ENCODE measurements at regions not wholly inside any gene's neighbourhood (a gene's known extent, or its start where the extent isn't known, plus 50 kb on each side); places are given as distances from the start of the nearest gene placed in this dataset.

DNA sequence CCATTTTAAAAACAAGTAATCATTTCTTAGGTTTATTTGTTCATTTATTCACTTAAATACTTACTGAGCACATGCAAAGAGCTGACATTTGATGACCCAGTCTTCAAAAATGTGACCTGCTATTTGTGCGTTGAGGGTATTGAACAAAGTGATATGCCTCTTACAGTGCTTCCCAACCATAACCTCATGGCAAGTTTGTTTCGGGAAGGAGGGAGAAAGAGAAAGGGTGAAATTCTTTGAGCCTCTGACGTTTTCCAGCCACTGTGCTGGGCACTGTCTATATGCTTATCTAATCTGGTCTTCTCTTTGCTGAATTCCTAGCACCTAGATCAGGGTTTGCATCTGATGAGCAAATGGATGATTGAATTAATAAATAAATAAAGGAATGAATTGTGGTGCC, 479.1 kb downstream of the HAPSTR1 start:
- TF ChIP-seq POLR2AphosphoS5 (IDR thresholded peaks at IDR 0.05) (no peak), POLR2A (IDR thresholded peaks at IDR 0.05; ENCODE audit: low read depth) (no peak), EP300 (IDR thresholded peaks at IDR 0.05) (no peak)
- TF ChIP-seq, protein P1, sequence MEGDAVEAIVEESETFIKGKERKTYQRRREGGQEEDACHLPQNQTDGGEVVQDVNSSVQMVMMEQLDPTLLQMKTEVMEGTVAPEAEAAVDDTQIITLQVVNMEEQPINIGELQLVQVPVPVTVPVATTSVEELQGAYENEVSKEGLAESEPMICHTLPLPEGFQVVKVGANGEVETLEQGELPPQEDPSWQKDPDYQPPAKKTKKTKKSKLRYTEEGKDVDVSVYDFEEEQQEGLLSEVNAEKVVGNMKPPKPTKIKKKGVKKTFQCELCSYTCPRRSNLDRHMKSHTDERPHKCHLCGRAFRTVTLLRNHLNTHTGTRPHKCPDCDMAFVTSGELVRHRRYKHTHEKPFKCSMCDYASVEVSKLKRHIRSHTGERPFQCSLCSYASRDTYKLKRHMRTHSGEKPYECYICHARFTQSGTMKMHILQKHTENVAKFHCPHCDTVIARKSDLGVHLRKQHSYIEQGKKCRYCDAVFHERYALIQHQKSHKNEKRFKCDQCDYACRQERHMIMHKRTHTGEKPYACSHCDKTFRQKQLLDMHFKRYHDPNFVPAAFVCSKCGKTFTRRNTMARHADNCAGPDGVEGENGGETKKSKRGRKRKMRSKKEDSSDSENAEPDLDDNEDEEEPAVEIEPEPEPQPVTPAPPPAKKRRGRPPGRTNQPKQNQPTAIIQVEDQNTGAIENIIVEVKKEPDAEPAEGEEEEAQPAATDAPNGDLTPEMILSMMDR (IDR thresholded peaks at IDR 0.05): no peak
